Activated B cell treated with CpG ODN at 0.5 μM for 24 hours (primary cell): ENCODE measurements at regions not wholly inside any gene's neighbourhood (a gene's known extent, or its start where the extent isn't known, plus 50 kb on each side); places are given as distances from the start of the nearest gene placed in this dataset.

ENCODE experiments used
- ATAC-seq: fragments of 200-7000 bp; cut with Tn5 transposase; one replicate; pipeline ENCODE4 v1.10.0; 2021; ENCODE audit warnings: low read depth, mild to moderate bottlenecking, moderate library complexity
- CTCF ChIA-PET: fragments of 350-600 bp; sonication (Branson Sonifier 250); formaldehyde crosslinking; loops from one replicate; lab custom pipeline; 2021; ENCODE audit warnings: antibody characterized with exemption; lab: Charles Lee
- POLR2A ChIA-PET: fragments of 350-600 bp; sonication (Branson Sonifier 250); formaldehyde crosslinking; loops from one replicate; lab custom pipeline; 2021; ENCODE audit warnings: antibody characterized with exemption; lab: Charles Lee
- DNase-seq: peaks from one replicate; pipeline ENCODE4 v3.0.0; 2022
- H3K27ac Mint-ChIP-seq: one replicate; pipeline ENCODE4 v1.8.0; 2020; ENCODE audit warnings: mixed read lengths
- H3K27me3 Mint-ChIP-seq: one replicate; pipeline ENCODE4 v1.8.0; 2021; ENCODE audit warnings: mixed read lengths
- H3K36me3 Mint-ChIP-seq: one replicate; pipeline ENCODE4 v1.8.0; 2021; ENCODE audit warnings: low read depth, mixed read lengths
- H3K4me1 Mint-ChIP-seq: one replicate; pipeline ENCODE4 v1.8.0; 2021; ENCODE audit warnings: mixed read lengths
- H3K4me3 Mint-ChIP-seq: one replicate; pipeline ENCODE4 v1.8.0; 2020; ENCODE audit warnings: mild to moderate bottlenecking, mixed read lengths
- H3K9me3 Mint-ChIP-seq: one replicate; pipeline ENCODE4 v1.8.0; 2020; ENCODE audit warnings: mixed read lengths
- intact Hi-C: fragments of 100-400 bp; cut with micrococcal nuclease; formaldehyde crosslinking; loops from one replicate; pipeline ENCODE4 v1.15.1; 2024
- TF ChIP-seq, protein P1 (sequence below): fragments of 200-600 bp; IDR thresholded peaks from one replicate; pipeline ENCODE4 v1.8.0; 2022; ENCODE audit warnings: antibody characterized with exemption, mild to moderate bottlenecking

DNA sequence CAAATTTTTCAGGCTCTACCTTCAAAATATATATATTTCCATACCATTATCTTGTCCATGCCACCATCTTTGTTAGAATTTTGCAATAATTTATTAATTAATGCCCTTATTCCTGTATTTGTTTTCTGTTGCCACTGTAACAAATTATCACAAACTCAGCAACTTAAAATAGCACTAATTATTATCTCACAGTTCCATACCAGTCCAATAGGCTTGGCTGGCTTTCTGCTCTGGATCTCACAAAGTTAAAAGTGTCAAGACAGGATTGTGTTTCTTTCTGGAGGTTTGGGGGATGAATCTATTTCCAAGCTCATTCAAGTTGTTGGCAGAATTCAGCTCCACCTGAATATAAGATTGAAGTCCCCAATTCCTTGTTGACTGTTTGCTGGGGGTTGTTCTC lies 58.6 kb upstream of the SLC38A4 start:
- peaks cover 5% of the 10 kb centered on the region for H3K9me3 Mint-ChIP-seq
- POLR2A ChIA-PET = no interaction called here
- ATAC-seq (no peak), DNase-seq (no peak)
- TF ChIP-seq, protein P1, sequence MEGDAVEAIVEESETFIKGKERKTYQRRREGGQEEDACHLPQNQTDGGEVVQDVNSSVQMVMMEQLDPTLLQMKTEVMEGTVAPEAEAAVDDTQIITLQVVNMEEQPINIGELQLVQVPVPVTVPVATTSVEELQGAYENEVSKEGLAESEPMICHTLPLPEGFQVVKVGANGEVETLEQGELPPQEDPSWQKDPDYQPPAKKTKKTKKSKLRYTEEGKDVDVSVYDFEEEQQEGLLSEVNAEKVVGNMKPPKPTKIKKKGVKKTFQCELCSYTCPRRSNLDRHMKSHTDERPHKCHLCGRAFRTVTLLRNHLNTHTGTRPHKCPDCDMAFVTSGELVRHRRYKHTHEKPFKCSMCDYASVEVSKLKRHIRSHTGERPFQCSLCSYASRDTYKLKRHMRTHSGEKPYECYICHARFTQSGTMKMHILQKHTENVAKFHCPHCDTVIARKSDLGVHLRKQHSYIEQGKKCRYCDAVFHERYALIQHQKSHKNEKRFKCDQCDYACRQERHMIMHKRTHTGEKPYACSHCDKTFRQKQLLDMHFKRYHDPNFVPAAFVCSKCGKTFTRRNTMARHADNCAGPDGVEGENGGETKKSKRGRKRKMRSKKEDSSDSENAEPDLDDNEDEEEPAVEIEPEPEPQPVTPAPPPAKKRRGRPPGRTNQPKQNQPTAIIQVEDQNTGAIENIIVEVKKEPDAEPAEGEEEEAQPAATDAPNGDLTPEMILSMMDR = no peak
- H3K4me3 Mint-ChIP-seq = no peak overlapping the region
- peaks cover 13% of the 10 kb centered on the region for H3K27me3 Mint-ChIP-seq
- no peak overlapping the region for H3K27ac Mint-ChIP-seq
- no peaks in the 10 kb centered on the region for H3K36me3 Mint-ChIP-seq
- H3K4me1 Mint-ChIP-seq = no peaks in the 10 kb centered on the region
- CTCF ChIA-PET = no interaction called here
- intact Hi-C loops = no loop called here

GRCh38 chr12:46886541-46887041 lies 60.8 kb upstream of the SLC38A4 start:
- Mint-ChIP-seq H3K4me3 (no peak overlapping the region), H3K4me1 (no peaks in the 10 kb centered on the region), H3K9me3 (no peaks in the 10 kb centered on the region), H3K27ac (no peak overlapping the region), H3K27me3 (peaks cover 10% of the 10 kb centered on the region), H3K36me3 (no peaks in the 10 kb centered on the region)
- no peak for DNase-seq
- intact Hi-C loops = no loop called here
- no peak for ATAC-seq
- ChIA-PET POLR2A (no interaction called here), CTCF (no interaction called here)
- TF ChIP-seq, protein P1 = no peak

GRCh38 chr12:46887870-46888269 lies 62.1 kb upstream of the SLC38A4 start:
- TF ChIP-seq, protein P1 = no peak
- intact Hi-C loops = no loop called here
- CTCF ChIA-PET = no interaction called here
- H3K27me3 Mint-ChIP-seq = peaks cover 10% of the 10 kb centered on the region
- no peak overlapping the region for H3K27ac Mint-ChIP-seq
- POLR2A ChIA-PET = no interaction called here
- H3K36me3 Mint-ChIP-seq = no peaks in the 10 kb centered on the region
- no peaks in the 10 kb centered on the region for H3K4me1 Mint-ChIP-seq
- no peak overlapping the region for H3K4me3 Mint-ChIP-seq
- ATAC-seq (no peak), DNase-seq (no peak)
- H3K9me3 Mint-ChIP-seq = no peaks in the 10 kb centered on the region

GRCh38 chr12:46888568-46888967 lies 62.8 kb upstream of the SLC38A4 start:
- Mint-ChIP-seq H3K4me3 (no peak overlapping the region), H3K4me1 (no peaks in the 10 kb centered on the region), H3K9me3 (no peaks in the 10 kb centered on the region), H3K27me3 (peaks cover 10% of the 10 kb centered on the region), H3K27ac (no peak overlapping the region), H3K36me3 (no peaks in the 10 kb centered on the region)
- intact Hi-C loops = no loop called here
- TF ChIP-seq, protein P1 = no peak
- ChIA-PET POLR2A (no interaction called here), CTCF (no interaction called here)
- no peak for DNase-seq
- no peak for ATAC-seq

DNA sequence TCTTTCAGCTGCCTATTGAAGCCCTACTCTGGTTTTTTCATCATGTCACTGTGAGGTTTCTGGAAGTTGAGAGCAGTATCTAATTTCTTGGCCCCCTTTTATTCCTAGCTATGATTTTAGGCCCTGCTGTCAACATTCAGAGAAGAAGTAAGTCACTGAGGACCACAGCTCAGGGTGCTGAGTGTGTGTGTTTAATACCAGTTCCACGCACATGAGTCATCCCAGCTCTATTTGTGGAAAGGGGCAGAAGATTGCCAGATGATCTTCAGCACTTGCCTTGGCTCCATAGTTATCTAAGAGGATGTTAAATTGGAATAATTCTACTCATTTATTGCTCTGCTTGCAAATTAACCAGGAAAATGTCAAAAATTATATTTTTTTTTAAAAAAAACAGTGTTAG lies 65.5 kb upstream of the SLC38A4 start:
- no peak for DNase-seq
- ATAC-seq = no peak
- Mint-ChIP-seq H3K4me1 (no peaks in the 10 kb centered on the region), H3K4me3 (no peak overlapping the region), H3K36me3 (no peaks in the 10 kb centered on the region), H3K27ac (no peak overlapping the region), H3K27me3 (peaks cover 16% of the 10 kb centered on the region), H3K9me3 (no peaks in the 10 kb centered on the region)
- intact Hi-C loops = no loop called here
- TF ChIP-seq, protein P1 = no peak
- CTCF ChIA-PET = no interaction called here
- POLR2A ChIA-PET = no interaction called here
